OCI-LY3 (cell line): ENCODE measurements at regions not wholly inside any gene's neighbourhood (a gene's known extent, or its start where the extent isn't known, plus 50 kb on each side); places are given as distances from the start of the nearest gene placed in this dataset.

ENCODE experiments used
- EZH2phosphoT487 ChIP-seq: fragments of 200-600 bp; shearing (Covaris generic); IDR thresholded peaks from 2 replicates; pipeline ENCODE4 v1.6.1; 2018; ENCODE audit warnings: antibody characterized with exemption, mixed run types, low read depth
- TF ChIP-seq, protein P1 (sequence below): fragments of 200-600, 300-600 bp; sonication (generic); IDR thresholded peaks from 2 replicates; pipeline ENCODE4 v1.5.1; 2014; ENCODE audit warnings: antibody characterized with exemption, low read length, low read depth

DNA sequence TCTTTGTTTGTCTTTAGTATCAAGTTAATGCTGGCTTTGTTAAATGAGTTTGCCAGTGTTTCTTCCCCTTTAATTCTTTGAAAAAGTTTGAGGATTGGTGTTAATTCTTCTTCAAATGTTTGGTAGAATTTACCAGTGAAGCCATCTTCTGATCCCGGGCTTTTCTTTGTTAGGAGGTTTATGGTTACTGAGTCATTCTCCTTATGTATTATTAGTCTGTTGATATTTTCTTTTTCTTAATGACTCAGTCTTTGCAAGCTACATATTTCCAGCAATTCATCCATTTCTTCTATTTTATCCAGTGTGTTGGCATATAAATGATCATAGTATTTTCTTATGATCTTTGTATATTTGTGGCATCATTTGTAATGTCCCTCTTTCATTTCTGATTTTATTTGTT lies 74.5 kb upstream of the SPINK5 start:
- TF ChIP-seq, protein P1, sequence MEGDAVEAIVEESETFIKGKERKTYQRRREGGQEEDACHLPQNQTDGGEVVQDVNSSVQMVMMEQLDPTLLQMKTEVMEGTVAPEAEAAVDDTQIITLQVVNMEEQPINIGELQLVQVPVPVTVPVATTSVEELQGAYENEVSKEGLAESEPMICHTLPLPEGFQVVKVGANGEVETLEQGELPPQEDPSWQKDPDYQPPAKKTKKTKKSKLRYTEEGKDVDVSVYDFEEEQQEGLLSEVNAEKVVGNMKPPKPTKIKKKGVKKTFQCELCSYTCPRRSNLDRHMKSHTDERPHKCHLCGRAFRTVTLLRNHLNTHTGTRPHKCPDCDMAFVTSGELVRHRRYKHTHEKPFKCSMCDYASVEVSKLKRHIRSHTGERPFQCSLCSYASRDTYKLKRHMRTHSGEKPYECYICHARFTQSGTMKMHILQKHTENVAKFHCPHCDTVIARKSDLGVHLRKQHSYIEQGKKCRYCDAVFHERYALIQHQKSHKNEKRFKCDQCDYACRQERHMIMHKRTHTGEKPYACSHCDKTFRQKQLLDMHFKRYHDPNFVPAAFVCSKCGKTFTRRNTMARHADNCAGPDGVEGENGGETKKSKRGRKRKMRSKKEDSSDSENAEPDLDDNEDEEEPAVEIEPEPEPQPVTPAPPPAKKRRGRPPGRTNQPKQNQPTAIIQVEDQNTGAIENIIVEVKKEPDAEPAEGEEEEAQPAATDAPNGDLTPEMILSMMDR: no peak
- no peak for TF ChIP-seq EZH2phosphoT487
